Coronary artery (tissue), 2 donors: ENCODE measurements at regions not wholly inside any gene's neighbourhood (a gene's known extent, or its start where the extent isn't known, plus 50 kb on each side); places are given as distances from the start of the nearest gene placed in this dataset.
A peak's percentile ranks its signal among the peaks of the same experiment; 100 is the strongest.

Experiments used
- DNase-seq: peaks from one replicate; pipeline ENCODE4 v3.0.0-alpha.2; 2017; ENCODE audit warnings: low spot score
- H3K27ac ChIP-seq, 2 donors: fragments of 200-600 bp; sonication (generic); one replicate each; pipeline ENCODE4 v1.5.1; 2016 to 2019
- H3K4me3 ChIP-seq: fragments of 200-600 bp; sonication (generic); 2 replicates; pipeline ENCODE4 v1.5.1; 2016; ENCODE audit warnings: mild to moderate bottlenecking, moderate library complexity
- TF ChIP-seq, protein P1 (sequence below): fragments of 200-600 bp; sonication (generic); IDR thresholded peaks from one replicate; pipeline ENCODE4 v1.5.1; 2019; ENCODE audit warnings: antibody characterized with exemption

DNA sequence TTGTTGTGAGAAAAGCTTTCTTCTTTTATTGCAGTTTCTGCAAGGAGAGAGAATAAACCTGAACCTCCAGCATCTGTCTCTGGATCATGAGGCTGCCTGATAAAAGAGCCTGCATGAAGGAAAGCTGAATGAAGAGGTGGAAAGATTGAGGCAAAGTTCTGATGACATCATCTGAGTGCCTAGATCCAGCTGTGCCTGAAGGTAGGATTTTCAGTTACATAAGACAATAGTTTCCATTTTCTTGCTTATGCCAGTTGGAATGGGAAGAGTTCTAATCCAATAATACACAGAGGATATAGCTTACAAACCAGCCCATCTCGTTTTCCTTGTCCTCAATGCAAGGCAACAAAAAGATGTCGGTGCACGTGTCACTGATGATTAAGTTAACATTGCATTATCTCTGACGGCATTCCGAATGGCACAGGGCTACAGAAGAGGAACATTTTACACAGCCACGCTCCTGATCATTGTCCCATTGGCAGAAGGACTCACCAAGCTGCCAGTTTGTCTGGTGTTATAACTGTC, 105.5 kb upstream of the ERCC6L2 start:
- H3K27ac ChIP-seq: no peak overlapping the region
- H3K4me3 ChIP-seq: no peak overlapping the region
- TF ChIP-seq, protein P1, sequence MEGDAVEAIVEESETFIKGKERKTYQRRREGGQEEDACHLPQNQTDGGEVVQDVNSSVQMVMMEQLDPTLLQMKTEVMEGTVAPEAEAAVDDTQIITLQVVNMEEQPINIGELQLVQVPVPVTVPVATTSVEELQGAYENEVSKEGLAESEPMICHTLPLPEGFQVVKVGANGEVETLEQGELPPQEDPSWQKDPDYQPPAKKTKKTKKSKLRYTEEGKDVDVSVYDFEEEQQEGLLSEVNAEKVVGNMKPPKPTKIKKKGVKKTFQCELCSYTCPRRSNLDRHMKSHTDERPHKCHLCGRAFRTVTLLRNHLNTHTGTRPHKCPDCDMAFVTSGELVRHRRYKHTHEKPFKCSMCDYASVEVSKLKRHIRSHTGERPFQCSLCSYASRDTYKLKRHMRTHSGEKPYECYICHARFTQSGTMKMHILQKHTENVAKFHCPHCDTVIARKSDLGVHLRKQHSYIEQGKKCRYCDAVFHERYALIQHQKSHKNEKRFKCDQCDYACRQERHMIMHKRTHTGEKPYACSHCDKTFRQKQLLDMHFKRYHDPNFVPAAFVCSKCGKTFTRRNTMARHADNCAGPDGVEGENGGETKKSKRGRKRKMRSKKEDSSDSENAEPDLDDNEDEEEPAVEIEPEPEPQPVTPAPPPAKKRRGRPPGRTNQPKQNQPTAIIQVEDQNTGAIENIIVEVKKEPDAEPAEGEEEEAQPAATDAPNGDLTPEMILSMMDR: no peak
- no peak for DNase-seq

DNA sequence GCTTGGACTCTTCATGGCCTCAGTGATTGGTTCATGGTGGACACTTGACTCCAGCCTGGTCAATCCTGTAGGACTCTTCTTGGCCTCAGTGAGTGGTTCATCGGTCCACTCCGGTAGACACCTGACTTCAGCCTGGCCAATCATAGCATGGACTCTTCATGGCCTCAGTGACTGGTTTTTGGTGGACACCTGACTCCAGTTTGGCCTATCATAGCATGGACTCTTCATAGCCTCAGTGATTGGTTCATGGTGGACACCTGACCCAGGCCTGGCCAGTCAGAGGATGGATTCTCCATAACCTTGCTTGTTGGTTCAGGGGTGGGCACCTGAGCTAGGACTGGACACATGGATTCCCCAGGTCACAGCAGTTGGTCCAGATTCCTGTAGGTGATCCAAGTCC, 106.0 kb upstream of the ERCC6L2 start:
- TF ChIP-seq, protein P1: no peak
- DNase-seq: no peak
- no peak overlapping the region for H3K4me3 ChIP-seq
- H3K27ac ChIP-seq: no peak overlapping the region

DNA sequence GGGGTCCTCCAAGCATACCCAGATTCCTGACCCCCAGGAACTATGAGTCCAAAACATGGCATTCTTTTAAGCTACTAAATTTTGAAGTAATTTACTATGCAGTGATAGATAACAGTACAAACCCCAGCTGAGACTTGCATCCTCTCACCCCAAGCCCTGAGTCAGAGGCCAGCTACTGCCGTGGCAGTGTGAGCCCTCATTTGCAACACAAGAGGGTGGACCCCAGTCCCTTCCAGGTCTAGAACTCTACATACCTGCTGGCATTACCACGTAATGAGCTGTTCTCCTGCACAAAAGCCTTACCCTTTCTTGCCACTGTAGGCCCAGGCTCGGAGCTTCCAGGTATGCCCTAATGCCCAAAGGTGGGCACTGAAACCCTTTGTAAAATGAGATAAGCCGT, 108.6 kb upstream of the ERCC6L2 start:
- DNase-seq: no peak
- no peak overlapping the region for H3K27ac ChIP-seq
- H3K4me3 ChIP-seq: no peak overlapping the region
- TF ChIP-seq, protein P1: no peak

DNA sequence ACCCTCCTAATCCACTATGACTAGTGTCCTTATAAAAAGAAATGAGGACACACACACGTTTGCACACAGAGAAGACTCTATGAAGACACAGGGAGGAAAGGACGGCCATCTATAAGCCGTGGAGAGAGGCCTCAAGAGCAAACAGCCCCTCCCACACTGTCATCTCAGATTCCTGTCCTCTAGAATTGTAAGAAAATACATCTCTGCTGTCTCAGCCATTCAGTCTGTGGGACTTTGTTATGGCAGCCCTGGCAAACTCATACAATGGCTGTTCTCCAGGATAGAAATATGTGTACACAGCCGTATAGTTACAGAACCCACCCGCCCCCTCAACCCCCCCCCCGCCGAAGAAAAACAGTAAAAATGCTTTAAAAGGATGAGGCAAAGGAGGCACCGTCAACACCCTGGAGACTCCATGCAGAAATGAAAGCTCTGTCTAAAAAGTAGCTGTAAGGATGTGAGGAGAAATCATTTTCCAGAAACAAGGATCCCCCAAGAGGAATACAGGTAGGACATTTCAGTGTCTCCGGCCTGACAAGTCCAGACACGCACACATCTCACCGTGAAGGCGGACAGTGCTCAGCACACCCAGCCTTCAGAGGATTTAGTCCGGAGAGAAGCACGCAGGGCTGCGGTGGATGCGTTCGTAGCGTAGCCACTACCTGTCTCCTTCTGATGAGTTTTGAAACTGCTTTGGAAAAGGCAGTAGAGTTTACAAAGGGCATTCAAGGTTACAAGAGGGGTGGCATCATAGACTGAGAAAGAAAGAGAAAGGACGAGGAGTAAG, 110.8 kb upstream of the ERCC6L2 start:
- TF ChIP-seq, protein P1: no peak
- H3K4me3 ChIP-seq: peak overlapping the region; percentile 11
- no peak overlapping the region for H3K27ac ChIP-seq
- no peak for DNase-seq

DNA sequence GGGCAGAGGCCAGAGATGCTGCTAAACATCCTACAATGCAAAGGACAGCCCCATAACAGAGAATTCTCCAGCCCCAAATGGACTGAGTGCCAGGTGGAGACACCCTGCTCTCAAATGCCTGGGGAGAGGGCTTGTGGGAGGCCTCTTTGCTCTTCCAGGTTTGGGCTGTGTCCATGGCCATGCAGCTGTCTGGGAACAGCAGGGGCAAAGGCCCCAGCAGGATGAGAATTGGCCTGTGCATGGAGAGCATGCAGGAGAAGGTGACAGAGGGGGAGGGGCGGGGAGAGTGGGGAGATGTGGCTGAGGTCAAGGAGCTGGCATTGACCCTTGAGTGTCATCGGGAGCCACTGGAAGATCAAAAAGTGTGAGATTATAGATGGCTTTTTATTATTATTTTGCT, 111.5 kb upstream of the ERCC6L2 start:
- H3K4me3 ChIP-seq: no peak overlapping the region
- H3K27ac ChIP-seq: no peak overlapping the region
- DNase-seq: no peak
- TF ChIP-seq, protein P1: no peak

DNA sequence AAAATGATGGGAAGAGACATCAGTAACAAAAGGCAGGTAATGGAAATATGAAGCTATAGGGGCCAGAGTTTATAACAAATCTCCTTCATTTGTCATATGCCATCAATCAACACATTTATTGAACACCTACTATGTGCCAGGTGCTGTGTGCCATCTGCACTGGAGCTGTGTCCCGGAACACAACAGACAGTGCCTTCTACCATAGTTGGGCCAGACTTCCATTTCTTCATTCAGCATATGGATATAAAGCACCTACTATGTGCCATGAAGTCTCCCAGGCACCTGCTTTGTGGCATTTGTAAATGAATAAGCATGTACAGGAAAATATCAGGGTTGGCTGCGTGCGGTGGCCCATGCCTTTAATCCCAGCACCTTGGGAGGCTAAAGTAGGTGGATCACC, 112.5 kb upstream of the ERCC6L2 start:
- DNase-seq: no peak
- no peak overlapping the region for H3K27ac ChIP-seq
- TF ChIP-seq, protein P1: no peak
- H3K4me3 ChIP-seq: no peak overlapping the region

DNA sequence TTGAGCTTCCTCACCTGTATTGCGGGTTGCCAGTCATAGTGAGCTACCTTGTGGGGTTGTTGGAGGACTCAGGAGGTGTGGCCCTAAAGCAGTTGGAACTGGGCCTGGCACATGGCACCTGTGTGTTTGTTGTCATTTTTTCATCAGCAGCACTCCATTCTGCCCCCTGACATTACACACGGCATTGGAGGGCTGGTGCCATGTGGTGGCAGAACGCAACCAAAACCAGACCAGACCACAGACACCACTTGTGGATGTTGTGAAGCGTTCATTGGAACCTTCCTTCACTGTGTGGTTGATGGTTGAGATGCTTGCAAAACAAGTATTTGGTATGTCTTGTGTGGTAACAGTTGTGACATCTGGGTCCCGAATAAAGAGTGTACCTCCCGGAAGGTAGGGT, 113.2 kb upstream of the ERCC6L2 start:
- DNase-seq: no peak
- TF ChIP-seq, protein P1: no peak
- no peak overlapping the region for H3K27ac ChIP-seq
- H3K4me3 ChIP-seq: no peak overlapping the region
